ENCODE measurements at regions not wholly inside any gene's neighbourhood (a gene's known extent, or its start where the extent isn't known, plus 50 kb on each side); places are given as distances from the start of the nearest gene placed in this dataset.

GRCh38 chrX:39519030-39519488 is 578.7 kb downstream of the BCOR start:
- no peak for DNase-seq

- DNase-seq = no peak
Measured at GRCh38 chrX:39519566-39520301, 578.0 kb downstream of the BCOR start.

GRCh38 chrX:39525758-39526157 is 572.0 kb downstream of the BCOR start:
- no peak for DNase-seq

GRCh38 chrX:39527025-39527424 is 570.7 kb downstream of the BCOR start:
- DNase-seq = no peak

- DNase-seq = no peak
Measured at GRCh38 chrX:39528161-39528916, 569.4 kb downstream of the BCOR start.

GRCh38 chrX:39532761-39533160 is 565.0 kb downstream of the BCOR start:
- DNase-seq = no peak

GRCh38 chrX:39534949-39535348 is 562.8 kb downstream of the BCOR start:
- DNase-seq = no peak

- no peak for DNase-seq
Measured at GRCh38 chrX:39536211-39536610, 561.5 kb downstream of the BCOR start.

GRCh38 chrX:39541881-39542280 is 555.9 kb downstream of the BCOR start:
- DNase-seq = no peak

GRCh38 chrX:39542316-39542715 is 555.4 kb downstream of the BCOR start:
- DNase-seq = no peak

- DNase-seq = no peak
Measured at GRCh38 chrX:39550795-39551361, 546.9 kb downstream of the BCOR start.

GRCh38 chrX:39551762-39552161 is 546.0 kb downstream of the BCOR start:
- DNase-seq = no peak

- DNase-seq = no peak
Measured at GRCh38 chrX:39555431-39555830, 542.3 kb downstream of the BCOR start.

GRCh38 chrX:39556056-39556455 is 541.7 kb downstream of the BCOR start:
- DNase-seq = no peak

GRCh38 chrX:39559229-39559628 is 538.5 kb downstream of the BCOR start:
- DNase-seq = no peak

GRCh38 chrX:39560271-39560670 is 537.5 kb downstream of the BCOR start:
- no peak for DNase-seq

- DNase-seq = no peak
Measured at GRCh38 chrX:39563178-39563577, 534.6 kb downstream of the BCOR start.

- no peak for DNase-seq
Measured at GRCh38 chrX:39564751-39565150, 533.0 kb downstream of the BCOR start.

- no peak for DNase-seq
Measured at GRCh38 chrX:39574178-39574577, 523.6 kb downstream of the BCOR start.

GRCh38 chrX:39576041-39576872 is 521.5 kb downstream of the BCOR start:
- DNase-seq = no peak

GRCh38 chrX:39577206-39577984 is 520.4 kb downstream of the BCOR start:
- no peak for DNase-seq

Measured in GF-D8 (cell line).